ENCODE measurements at regions not wholly inside any gene's neighbourhood (a gene's known extent, or its start where the extent isn't known, plus 50 kb on each side); places are given as distances from the start of the nearest gene placed in this dataset.

DNA sequence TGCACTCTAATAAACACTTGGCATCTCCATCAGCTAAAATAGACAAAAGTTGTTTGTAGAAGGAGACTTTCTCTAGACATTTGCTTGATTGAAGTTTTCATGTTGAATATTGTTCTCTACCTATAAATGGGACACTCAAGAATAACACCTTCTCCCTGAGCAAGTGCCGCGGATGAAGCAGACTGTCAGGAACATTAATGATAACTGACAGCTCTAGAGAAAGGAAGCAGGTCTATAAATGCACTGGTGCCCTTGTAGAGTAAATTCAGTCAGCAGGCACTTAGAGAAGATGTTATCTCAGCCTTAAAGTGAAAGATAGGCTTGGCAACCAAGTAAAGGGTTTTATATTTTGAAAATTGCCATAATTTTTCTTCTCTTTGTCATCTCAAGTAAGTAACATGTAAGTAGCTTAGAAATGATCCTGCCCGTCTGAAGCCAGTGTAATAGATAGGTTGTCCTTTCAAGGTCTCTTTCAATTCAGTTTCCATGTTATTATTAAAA is 224.6 kb downstream of the ARL6IP6 start:
- H3K36me3 ChIP-seq, result no peaks in the 10 kb centered on the region
- in situ Hi-C loops (cut with MboI; ENCODE audit: low pct_ligation_motif_present in 1 of 4, low pct_unique_long_range_greater_than_20kb in 1 of 4, low sequenced_read_pairs in 3 of 4), result loop anchor here in 1 of 4 donors (25.0 kb wide), 1 partner anchor 569 kb away; no protein-coding TSS in a partner anchor
- no peak overlapping the region for H3K4me3 ChIP-seq
- no peak for DNase-seq
- H3K9me3 ChIP-seq, result no peaks in the 10 kb centered on the region
- intact Hi-C loops (cut with DNase I; ENCODE audit: low total_unique reads), result no loop called here
- TF ChIP-seq EP300 (IDR thresholded peaks at IDR 0.05; ENCODE audit: low read depth), result no peak
- TF ChIP-seq POLR2A (IDR thresholded peaks at IDR 0.05), result no peak
- TF ChIP-seq, protein P1, sequence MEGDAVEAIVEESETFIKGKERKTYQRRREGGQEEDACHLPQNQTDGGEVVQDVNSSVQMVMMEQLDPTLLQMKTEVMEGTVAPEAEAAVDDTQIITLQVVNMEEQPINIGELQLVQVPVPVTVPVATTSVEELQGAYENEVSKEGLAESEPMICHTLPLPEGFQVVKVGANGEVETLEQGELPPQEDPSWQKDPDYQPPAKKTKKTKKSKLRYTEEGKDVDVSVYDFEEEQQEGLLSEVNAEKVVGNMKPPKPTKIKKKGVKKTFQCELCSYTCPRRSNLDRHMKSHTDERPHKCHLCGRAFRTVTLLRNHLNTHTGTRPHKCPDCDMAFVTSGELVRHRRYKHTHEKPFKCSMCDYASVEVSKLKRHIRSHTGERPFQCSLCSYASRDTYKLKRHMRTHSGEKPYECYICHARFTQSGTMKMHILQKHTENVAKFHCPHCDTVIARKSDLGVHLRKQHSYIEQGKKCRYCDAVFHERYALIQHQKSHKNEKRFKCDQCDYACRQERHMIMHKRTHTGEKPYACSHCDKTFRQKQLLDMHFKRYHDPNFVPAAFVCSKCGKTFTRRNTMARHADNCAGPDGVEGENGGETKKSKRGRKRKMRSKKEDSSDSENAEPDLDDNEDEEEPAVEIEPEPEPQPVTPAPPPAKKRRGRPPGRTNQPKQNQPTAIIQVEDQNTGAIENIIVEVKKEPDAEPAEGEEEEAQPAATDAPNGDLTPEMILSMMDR (IDR thresholded peaks at IDR 0.05), result no peak
- no peak for TF ChIP-seq POLR2AphosphoS5 (IDR thresholded peaks at IDR 0.05)
- no peaks in the 10 kb centered on the region for H3K4me1 ChIP-seq
- H3K27me3 ChIP-seq, result no peaks in the 10 kb centered on the region
- no peak overlapping the region for H3K27ac ChIP-seq
- WGBS, 2 donors (ENCODE audit: low coverage in 1 of 2), result 73 to 86% methylated on average over 1 to 3 of the region's 3 CpGs

DNA sequence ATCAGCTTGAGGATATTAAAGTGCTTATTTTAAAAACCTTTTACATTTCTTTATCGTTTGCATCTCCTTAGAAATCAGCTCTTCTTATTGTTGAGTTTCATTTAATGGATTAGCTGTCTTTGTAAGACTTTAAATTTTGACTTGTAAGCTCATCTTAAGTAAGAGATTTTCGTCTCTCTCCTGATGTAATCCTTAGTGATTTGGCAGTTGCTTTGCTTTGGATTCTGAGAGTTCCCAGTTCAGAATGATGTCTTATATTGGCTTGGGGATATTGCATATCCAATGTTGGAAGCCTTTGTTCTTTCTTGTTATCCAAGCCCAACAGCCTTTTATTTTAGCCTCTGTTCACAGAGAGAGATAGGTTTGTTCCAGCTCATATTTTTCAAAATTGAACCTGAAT is 212.1 kb downstream of the ARL6IP6 start:
- Histone ChIP-seq H3K27ac (no peak overlapping the region), H3K27me3 (no peaks in the 10 kb centered on the region), H3K4me3 (no peak overlapping the region), H3K4me1 (no peaks in the 10 kb centered on the region), H3K36me3 (no peaks in the 10 kb centered on the region), H3K9me3 (no peaks in the 10 kb centered on the region)
- intact Hi-C loops (cut with DNase I; ENCODE audit: low total_unique reads) (no loop called here), in situ Hi-C loops (cut with MboI; ENCODE audit: low pct_ligation_motif_present in 1 of 4, low pct_unique_long_range_greater_than_20kb in 1 of 4, low sequenced_read_pairs in 3 of 4) (loop anchor here in 1 of 4 donors (25.0 kb wide), 1 partner anchor 582 kb away; no protein-coding TSS in a partner anchor)
- TF ChIP-seq EP300 (IDR thresholded peaks at IDR 0.05; ENCODE audit: low read depth) (no peak), POLR2A (IDR thresholded peaks at IDR 0.05) (no peak), POLR2AphosphoS5 (IDR thresholded peaks at IDR 0.05) (no peak)
- TF ChIP-seq, protein P1 (IDR thresholded peaks at IDR 0.05), result no peak
- 78 to 86% methylated on average over 1 to 2 of the region's 2 CpGs for whole genome bisulfite sequencing, 2 donors (ENCODE audit: low coverage in 1 of 2)
- no peak for DNase-seq

DNA sequence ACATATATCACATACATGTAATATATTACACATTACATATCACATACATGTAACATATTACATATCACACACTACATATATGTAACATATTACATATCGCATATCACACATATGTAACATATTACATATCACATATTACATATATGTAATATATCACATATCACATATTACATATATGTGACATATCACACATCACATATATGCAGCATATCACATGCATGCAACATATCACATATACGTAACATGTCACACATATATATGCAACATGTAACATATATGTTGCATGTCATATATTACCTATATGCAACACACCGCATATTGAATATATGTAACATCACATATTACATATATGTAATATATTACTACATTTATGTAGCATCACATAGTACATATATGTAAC is 211.2 kb downstream of the ARL6IP6 start:
- 93 to 94% methylated on average over 3 of the region's 3 CpGs for WGBS, 2 donors (ENCODE audit: low coverage in 1 of 2)
- intact Hi-C loops (cut with DNase I; ENCODE audit: low total_unique reads) (no loop called here), in situ Hi-C loops (cut with MboI; ENCODE audit: low pct_ligation_motif_present in 1 of 4, low pct_unique_long_range_greater_than_20kb in 1 of 4, low sequenced_read_pairs in 3 of 4) (loop anchor here in 1 of 4 donors (25.0 kb wide), 1 partner anchor 583 kb away; no protein-coding TSS in a partner anchor)
- DNase-seq, result no peak
- Histone ChIP-seq H3K36me3 (no peaks in the 10 kb centered on the region), H3K27ac (no peak overlapping the region), H3K27me3 (no peaks in the 10 kb centered on the region), H3K4me1 (no peaks in the 10 kb centered on the region), H3K9me3 (no peaks in the 10 kb centered on the region), H3K4me3 (no peak overlapping the region)
- TF ChIP-seq, protein P1 (IDR thresholded peaks at IDR 0.05), result no peak
- TF ChIP-seq POLR2A (IDR thresholded peaks at IDR 0.05) (no peak), EP300 (IDR thresholded peaks at IDR 0.05; ENCODE audit: low read depth) (no peak), POLR2AphosphoS5 (IDR thresholded peaks at IDR 0.05) (no peak)

DNA sequence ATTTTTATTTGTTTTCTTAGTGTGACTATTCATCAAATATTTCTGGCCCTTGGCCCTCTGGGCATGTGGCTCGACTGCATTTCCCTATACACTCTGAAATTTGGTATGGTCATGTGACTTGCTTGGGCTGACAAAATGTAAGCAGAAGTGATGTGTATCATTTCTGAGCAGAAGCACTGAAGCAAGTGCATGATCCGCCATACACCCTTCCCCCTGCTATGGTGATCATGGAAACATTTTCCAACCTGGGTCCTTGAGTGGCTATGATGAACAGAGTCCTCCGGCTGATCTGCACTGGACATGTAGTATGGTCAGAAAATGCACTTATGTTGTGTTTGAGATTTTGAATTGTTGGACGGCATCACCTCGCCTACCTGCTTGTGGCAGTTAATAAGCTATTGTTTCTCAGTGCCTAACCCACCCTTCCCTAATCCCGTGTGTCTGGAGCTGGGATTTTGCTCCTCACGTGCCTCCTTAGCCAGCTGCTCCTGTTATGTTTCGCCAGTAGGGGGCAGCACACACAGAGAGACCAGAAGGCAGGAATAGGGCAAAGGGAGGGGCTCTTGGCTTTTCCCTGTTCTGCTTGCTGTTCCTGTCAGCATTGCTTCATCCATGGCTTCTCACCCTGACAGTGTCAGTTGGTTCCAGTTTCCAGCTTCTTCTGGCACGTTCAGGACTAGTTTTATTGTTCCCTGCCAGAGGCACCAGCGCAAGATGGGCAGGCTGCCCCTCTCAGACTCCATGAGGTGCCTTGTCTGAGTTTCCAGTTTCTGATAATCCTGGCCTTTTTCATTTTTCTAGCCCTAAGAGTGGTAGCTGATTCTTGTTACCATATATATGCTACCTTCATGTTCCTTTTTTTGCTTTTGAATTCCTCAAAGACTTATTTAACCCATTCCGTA is 207.4 kb downstream of the ARL6IP6 start:
- in situ Hi-C loops (cut with MboI; ENCODE audit: low pct_ligation_motif_present in 1 of 4, low pct_unique_long_range_greater_than_20kb in 1 of 4, low sequenced_read_pairs in 3 of 4), result loop anchor here in 1 of 4 donors (25.0 kb wide), 1 partner anchor 587 kb away; no protein-coding TSS in a partner anchor
- no peak overlapping the region for H3K4me3 ChIP-seq
- H3K4me1 ChIP-seq, result no peaks in the 10 kb centered on the region
- H3K27me3 ChIP-seq, result no peaks in the 10 kb centered on the region
- no peaks in the 10 kb centered on the region for H3K9me3 ChIP-seq
- H3K27ac ChIP-seq, result no peak overlapping the region
- peak; percentile 72 for DNase-seq
- H3K36me3 ChIP-seq, result no peaks in the 10 kb centered on the region
- intact Hi-C loops (cut with DNase I; ENCODE audit: low total_unique reads), result no loop called here
- no peak for TF ChIP-seq POLR2A (IDR thresholded peaks at IDR 0.05)
- no peak for TF ChIP-seq POLR2AphosphoS5 (IDR thresholded peaks at IDR 0.05)
- TF ChIP-seq, protein P1 (IDR thresholded peaks at IDR 0.05), result peak; percentile 56 to 80 (median 74)
- no peak for TF ChIP-seq EP300 (IDR thresholded peaks at IDR 0.05; ENCODE audit: low read depth)
- 33 to 66% methylated on average over 3 to 11 of the region's 11 CpGs for WGBS, 2 donors (ENCODE audit: low coverage in 1 of 2)
